GM23338 (cell line): ENCODE measurements at regions not wholly inside any gene's neighbourhood (a gene's known extent, or its start where the extent isn't known, plus 50 kb on each side); places are given as distances from the start of the nearest gene placed in this dataset.

Experiments
- CTCF ChIP-seq, 2 experiments: fragments of 200-600 bp in 1 of 2; sonication (generic) in 1 of 2; conservative IDR thresholded peaks; 2 replicates each; pipeline versions ENCODE4 v1.5.1 to v1.6.1; 2016 to 2017; ENCODE audit warnings: antibody characterized with exemption in 2 of 2, low read depth in 2 of 2, mild to moderate bottlenecking in 2 of 2, moderate library complexity in 1 of 2
- EZH2 ChIP-seq: fragments of 200-600 bp; sonication (generic); IDR thresholded peaks from one replicate; pipeline ENCODE4 v1.8.0; 2017; ENCODE audit warnings: antibody characterized with exemption, mild to moderate bottlenecking, low read depth; ENCODE audit not compliant: unreplicated experiment
- JUNB ChIP-seq: IDR thresholded peaks from one replicate; pipeline ENCODE4 v1.6.1; 2016; ENCODE audit warnings: antibody characterized with exemption; ENCODE audit not compliant: unreplicated experiment
- POLR2AphosphoS5 ChIP-seq: IDR thresholded peaks from 2 replicates; pipeline ENCODE4 v1.6.1; 2016; ENCODE audit warnings: antibody characterized with exemption, low read depth
- ZNF114 ChIP-seq: fragments of 250-450 bp; sonication (Bioruptor Pico); IDR thresholded peaks from 2 replicates; pipeline ENCODE4 v1.5.0; 2020; ENCODE audit warnings: mild to moderate bottlenecking, moderate library complexity
- ZNF331 ChIP-seq: fragments of 250-450 bp; sonication (Bioruptor Pico); IDR thresholded peaks from 2 replicates; pipeline ENCODE4 v1.5.0; 2020; ENCODE audit warnings: low read depth, mild to moderate bottlenecking, moderate library complexity
- TF ChIP-seq, protein P1 (sequence below): IDR thresholded peaks from one replicate; pipeline ENCODE4 v1.6.1; 2018; ENCODE audit warnings: antibody characterized with exemption; ENCODE audit not compliant: unreplicated experiment

GRCh38 chr14:29111554-29111953 lies 345.0 kb downstream of the FOXG1 start:
- TF ChIP-seq POLR2AphosphoS5: no peak
- no peak for TF ChIP-seq CTCF (conservative IDR thresholded peaks at IDR 0.05; ENCODE audit: low read depth in 2 of 2)
- TF ChIP-seq, protein P1, sequence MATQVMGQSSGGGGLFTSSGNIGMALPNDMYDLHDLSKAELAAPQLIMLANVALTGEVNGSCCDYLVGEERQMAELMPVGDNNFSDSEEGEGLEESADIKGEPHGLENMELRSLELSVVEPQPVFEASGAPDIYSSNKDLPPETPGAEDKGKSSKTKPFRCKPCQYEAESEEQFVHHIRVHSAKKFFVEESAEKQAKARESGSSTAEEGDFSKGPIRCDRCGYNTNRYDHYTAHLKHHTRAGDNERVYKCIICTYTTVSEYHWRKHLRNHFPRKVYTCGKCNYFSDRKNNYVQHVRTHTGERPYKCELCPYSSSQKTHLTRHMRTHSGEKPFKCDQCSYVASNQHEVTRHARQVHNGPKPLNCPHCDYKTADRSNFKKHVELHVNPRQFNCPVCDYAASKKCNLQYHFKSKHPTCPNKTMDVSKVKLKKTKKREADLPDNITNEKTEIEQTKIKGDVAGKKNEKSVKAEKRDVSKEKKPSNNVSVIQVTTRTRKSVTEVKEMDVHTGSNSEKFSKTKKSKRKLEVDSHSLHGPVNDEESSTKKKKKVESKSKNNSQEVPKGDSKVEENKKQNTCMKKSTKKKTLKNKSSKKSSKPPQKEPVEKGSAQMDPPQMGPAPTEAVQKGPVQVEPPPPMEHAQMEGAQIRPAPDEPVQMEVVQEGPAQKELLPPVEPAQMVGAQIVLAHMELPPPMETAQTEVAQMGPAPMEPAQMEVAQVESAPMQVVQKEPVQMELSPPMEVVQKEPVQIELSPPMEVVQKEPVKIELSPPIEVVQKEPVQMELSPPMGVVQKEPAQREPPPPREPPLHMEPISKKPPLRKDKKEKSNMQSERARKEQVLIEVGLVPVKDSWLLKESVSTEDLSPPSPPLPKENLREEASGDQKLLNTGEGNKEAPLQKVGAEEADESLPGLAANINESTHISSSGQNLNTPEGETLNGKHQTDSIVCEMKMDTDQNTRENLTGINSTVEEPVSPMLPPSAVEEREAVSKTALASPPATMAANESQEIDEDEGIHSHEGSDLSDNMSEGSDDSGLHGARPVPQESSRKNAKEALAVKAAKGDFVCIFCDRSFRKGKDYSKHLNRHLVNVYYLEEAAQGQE: no peak
- no peak for TF ChIP-seq ZNF114
- no peak for TF ChIP-seq JUNB
- no peak for TF ChIP-seq ZNF331 (CRISPR knock-in tag)
- TF ChIP-seq EZH2: no peak
